GM21360 (cell line): ENCODE measurements at regions not wholly inside any gene's neighbourhood (a gene's known extent, or its start where the extent isn't known, plus 50 kb on each side); places are given as distances from the start of the nearest gene placed in this dataset.
"Not testable (repeated sequence)": the region's sequence is repeated elsewhere in the genome, so short reads cannot be mapped to it uniquely, and the experiment has no call there.

ENCODE experiments used
- ATAC-seq: cut with Tn5 transposase; IDR thresholded peaks from one replicate; pipeline ENCODE4 v1.9.1; 2021; ENCODE audit warnings: mild to moderate bottlenecking, moderate library complexity; ENCODE audit not compliant: unreplicated experiment

- no peak for ATAC-seq
Measured at GRCh38 chr11:130671801-130672700, 223.6 kb downstream of the ADAMTS15 start.

GRCh38 chr11:130672911-130673310 is 224.5 kb downstream of the ADAMTS15 start:
- ATAC-seq, result no peak

- ATAC-seq, result no peak
Measured at GRCh38 chr11:130673698-130674097, 225.3 kb downstream of the ADAMTS15 start.

- ATAC-seq, result no peak
Measured at GRCh38 chr11:130674686-130675308, 226.4 kb downstream of the ADAMTS15 start.

GRCh38 chr11:130675371-130675821 is 227.0 kb downstream of the ADAMTS15 start:
- no peak for ATAC-seq

GRCh38 chr11:130675917-130676316 is 227.5 kb downstream of the ADAMTS15 start:
- ATAC-seq, result no peak

GRCh38 chr11:130677486-130678153 is 229.2 kb downstream of the ADAMTS15 start:
- ATAC-seq, result no peak

- ATAC-seq, result no peak
Measured at GRCh38 chr11:130679247-130679646, 230.8 kb downstream of the ADAMTS15 start.

GRCh38 chr11:130682471-130682870 is 233.8 kb downstream of the SNX19 start:
- ATAC-seq, result not testable (repeated sequence)

GRCh38 chr11:130689222-130689908 is 226.9 kb downstream of the SNX19 start:
- no peak for ATAC-seq

- ATAC-seq, result no peak
Measured at GRCh38 chr11:130691581-130691980, 224.7 kb downstream of the SNX19 start.

GRCh38 chr11:130692220-130692619 is 224.1 kb downstream of the SNX19 start:
- no peak for ATAC-seq

- no peak for ATAC-seq
Measured at GRCh38 chr11:130693543-130693942, 222.7 kb downstream of the SNX19 start.

GRCh38 chr11:130694488-130695045 is 221.7 kb downstream of the SNX19 start:
- no peak for ATAC-seq

GRCh38 chr11:130698174-130698573 is 218.1 kb downstream of the SNX19 start:
- ATAC-seq, result no peak

GRCh38 chr11:130699561-130699960 is 216.7 kb downstream of the SNX19 start:
- no peak for ATAC-seq

GRCh38 chr11:130700092-130700491 is 216.2 kb downstream of the SNX19 start:
- ATAC-seq, result no peak

- ATAC-seq, result no peak
Measured at GRCh38 chr11:130703489-130704190, 212.6 kb downstream of the SNX19 start.

GRCh38 chr11:130705670-130706421 is 210.4 kb downstream of the SNX19 start:
- no peak for ATAC-seq
